Thyroid gland (tissue), 4 donors: ENCODE measurements at regions not wholly inside any gene's neighbourhood (a gene's known extent, or its start where the extent isn't known, plus 50 kb on each side); places are given as distances from the start of the nearest gene placed in this dataset.

ENCODE experiments used
- CTCF ChIP-seq, 6 experiments: fragments of 200-600 bp in 3 of 6; fragments of 450-650 bp in 3 of 6; sonication (generic) in 3 of 6; IDR thresholded peaks; one replicate each; pipeline ENCODE4 v1.5.1; 2016 to 2019; ENCODE audit warnings: antibody characterized with exemption in 6 of 6, mild to moderate bottlenecking in 2 of 6, inconsistent platforms in 1 of 6, moderate library complexity in 1 of 6
- POLR2A ChIP-seq, 2 donors: fragments of 450-650 bp; IDR thresholded peaks; one replicate each; pipeline ENCODE4 v1.6.1; 2017; ENCODE audit warnings: antibody characterized with exemption in 2 of 2, mild to moderate bottlenecking in 2 of 2, moderate library complexity in 1 of 2

- TF ChIP-seq CTCF (IDR thresholded peaks at IDR 0.05) (no peak), POLR2A (IDR thresholded peaks at IDR 0.05) (no peak)
These were observed 98.7 kb upstream of the PRMT6 start for GRCh38 chr1:106957795-106958194.
